ENCODE measurements at regions not wholly inside any gene's neighbourhood (a gene's known extent, or its start where the extent isn't known, plus 50 kb on each side); places are given as distances from the start of the nearest gene placed in this dataset.

DNA sequence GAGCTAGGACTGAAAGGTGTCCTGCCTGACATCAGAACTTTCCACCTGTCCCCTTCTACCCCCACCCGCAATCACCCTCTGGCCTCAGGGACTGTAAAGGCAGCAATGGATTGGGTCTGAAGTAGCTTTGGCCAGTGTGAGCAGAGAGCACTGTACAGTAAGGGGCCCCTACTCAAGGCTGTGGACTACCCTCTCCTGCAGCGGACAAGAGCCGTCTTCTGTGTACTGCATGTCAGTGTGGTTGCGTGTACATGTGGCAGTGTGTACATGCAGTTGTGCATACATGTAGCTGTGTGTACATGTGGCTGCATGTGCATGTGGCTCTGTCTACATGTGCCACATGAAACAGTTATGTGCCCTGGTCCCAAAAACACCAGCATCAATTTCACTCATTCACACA, 205.9 kb upstream of the LINGO1 start:
- DNase-seq = no peak

DNA sequence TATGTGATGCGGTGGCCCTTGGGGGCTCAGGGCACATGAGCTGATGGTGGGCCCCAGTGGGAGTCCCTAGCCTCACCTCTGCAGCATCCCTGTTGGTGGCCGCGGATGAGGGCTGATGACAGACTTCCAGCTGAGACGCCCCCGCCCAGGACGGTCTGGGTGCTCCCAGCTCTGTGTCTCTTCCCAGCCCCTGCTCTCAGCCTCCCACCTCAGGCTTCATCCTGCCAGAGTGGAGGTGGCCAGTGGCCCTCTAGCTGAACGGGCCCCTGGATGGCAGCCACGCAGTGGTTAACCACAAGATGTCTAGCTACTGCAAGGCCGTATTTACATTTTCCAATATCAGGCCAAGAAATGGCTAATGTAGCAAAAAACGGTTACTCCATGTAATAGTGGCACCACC, 205.3 kb upstream of the LINGO1 start:
- ATAC-seq (ENCODE audit: insufficient read depth, low FRiP score) = no peak
- H3K27ac ChIP-seq (ENCODE audit: low read depth in 1 of 2, low read length in 1 of 2) = no peak overlapping the region
- no peak for TF ChIP-seq CTCF (IDR thresholded peaks at IDR 0.05; ENCODE audit: control extremely low read depth, extremely low read depth)
- no peak for DNase-seq
- H3K27me3 ChIP-seq (ENCODE audit: control insufficient read depth in 3 of 3, insufficient read depth in 3 of 3, low read length in 2 of 3) = no peaks in the 10 kb centered on the region
- H3K9ac ChIP-seq (ENCODE audit: insufficient read depth in 1 of 2, low read length in 2 of 2) = no peak overlapping the region
- H3K4me3 ChIP-seq = no peak overlapping the region
- no peaks in the 10 kb centered on the region for H3K4me1 ChIP-seq (ENCODE audit: control insufficient read depth in 5 of 5, insufficient read depth in 5 of 5, low read length in 5 of 5)
- H3K36me3 ChIP-seq (ENCODE audit: control insufficient read depth in 4 of 4, insufficient read depth in 4 of 4, low read length in 4 of 4) = no peaks in the 10 kb centered on the region
- WGBS, 2 donors = 70 to 74% methylated on average over 10 of the region's 10 CpGs
- H3K9me3 ChIP-seq (ENCODE audit: control insufficient read depth in 4 of 4, insufficient read depth in 3 of 4, low read length in 3 of 4) = peaks cover 0 to 2% (median 0%) of the 10 kb centered on the region in 4 donors

More for the DNA sequence above, 205.9 kb upstream of the LINGO1 start:
- no peak overlapping the region for H3K9ac ChIP-seq (ENCODE audit: insufficient read depth in 1 of 2, low read length in 2 of 2)
- no peak for ATAC-seq (ENCODE audit: insufficient read depth, low FRiP score)
- no peaks in the 10 kb centered on the region for H3K36me3 ChIP-seq (ENCODE audit: control insufficient read depth in 4 of 4, insufficient read depth in 4 of 4, low read length in 4 of 4)
- H3K27me3 ChIP-seq (ENCODE audit: control insufficient read depth in 3 of 3, insufficient read depth in 3 of 3, low read length in 2 of 3) = no peaks in the 10 kb centered on the region
- H3K4me1 ChIP-seq (ENCODE audit: control insufficient read depth in 5 of 5, insufficient read depth in 5 of 5, low read length in 5 of 5) = no peaks in the 10 kb centered on the region
- WGBS, 2 donors = 98 to 100% methylated on average over 4 of the region's 4 CpGs
- H3K4me3 ChIP-seq = no peak overlapping the region
- H3K9me3 ChIP-seq (ENCODE audit: control insufficient read depth in 4 of 4, insufficient read depth in 3 of 4, low read length in 3 of 4) = peaks cover 0 to 2% (median 0%) of the 10 kb centered on the region in 4 donors
- no peak for TF ChIP-seq CTCF (IDR thresholded peaks at IDR 0.05; ENCODE audit: control extremely low read depth, extremely low read depth)
- H3K27ac ChIP-seq (ENCODE audit: low read depth in 1 of 2, low read length in 1 of 2) = no peak overlapping the region

- no peaks in the 10 kb centered on the region for H3K36me3 ChIP-seq (ENCODE audit: control insufficient read depth in 4 of 4, insufficient read depth in 4 of 4, low read length in 4 of 4)
- H3K4me3 ChIP-seq = no peak overlapping the region
- no peaks in the 10 kb centered on the region for H3K4me1 ChIP-seq (ENCODE audit: control insufficient read depth in 5 of 5, insufficient read depth in 5 of 5, low read length in 5 of 5)
- no peak overlapping the region for H3K9ac ChIP-seq (ENCODE audit: insufficient read depth in 1 of 2, low read length in 2 of 2)
- DNase-seq = no peak
- no peak for TF ChIP-seq CTCF (IDR thresholded peaks at IDR 0.05; ENCODE audit: control extremely low read depth, extremely low read depth)
- H3K27ac ChIP-seq (ENCODE audit: low read depth in 1 of 2, low read length in 1 of 2) = no peak overlapping the region
- no peaks in the 10 kb centered on the region for H3K27me3 ChIP-seq (ENCODE audit: control insufficient read depth in 3 of 3, insufficient read depth in 3 of 3, low read length in 2 of 3)
- peaks cover 0 to 2% (median 0%) of the 10 kb centered on the region in 4 donors for H3K9me3 ChIP-seq (ENCODE audit: control insufficient read depth in 4 of 4, insufficient read depth in 3 of 4, low read length in 3 of 4)
- WGBS, 2 donors = 90 to 96% methylated on average over 6 of the region's 6 CpGs
- ATAC-seq (ENCODE audit: insufficient read depth, low FRiP score) = no peak
Observed at GRCh38 chr15:77837649-77838025, 204.9 kb upstream of the LINGO1 start.
